ENCODE measurements at regions not wholly inside any gene's neighbourhood (a gene's known extent, or its start where the extent isn't known, plus 50 kb on each side); places are given as distances from the start of the nearest gene placed in this dataset.

DNA sequence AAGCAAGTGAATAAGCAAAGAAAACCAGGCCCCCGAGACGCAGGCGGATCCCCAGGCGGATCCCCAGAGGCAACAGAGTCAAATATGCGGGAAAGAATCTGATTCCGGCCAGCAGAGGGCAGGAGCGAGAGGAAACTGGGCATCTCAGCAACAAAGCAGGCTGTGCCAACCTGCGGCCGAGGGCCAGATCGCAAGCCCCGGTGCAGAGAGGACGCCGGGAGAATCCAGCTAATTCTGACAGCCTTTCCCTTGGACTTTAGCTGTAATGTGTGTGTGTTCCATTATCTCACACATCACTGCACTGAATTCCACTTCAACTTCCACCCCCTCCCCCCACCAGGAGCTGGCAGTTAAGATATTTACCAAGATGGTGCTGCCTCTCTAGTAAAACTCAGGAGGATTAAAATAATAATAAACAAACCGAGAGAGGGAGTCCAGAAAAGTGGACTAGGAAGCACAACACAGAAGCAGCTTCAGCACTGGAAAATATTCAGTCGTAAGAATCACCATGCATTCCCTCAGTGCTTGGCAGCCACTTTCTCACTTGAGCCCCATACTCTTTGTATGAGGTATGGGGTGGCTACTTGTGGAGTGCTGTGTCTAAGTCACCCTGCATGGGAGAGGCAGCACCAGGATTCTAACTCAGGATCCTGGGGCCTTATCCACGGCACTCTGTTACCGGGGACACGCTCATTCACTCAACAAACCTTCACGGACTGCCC is 66.2 kb upstream of the SNX9 start:
- ChIA-PET POLR2A (interaction anchor here (1.1 kb wide), 1 partner anchor 14 kb away, joined by 3 read pairs; no protein-coding TSS in a partner anchor), CTCF (interaction anchor here (0.6 to 3.6 kb wide), 24 partner anchors 13 to 335 kb away, joined by 3 to 47 read pairs (median 4); no protein-coding TSS in a partner anchor)
- peaks cover 18% of the 10 kb centered on the region for H3K27me3 Mint-ChIP-seq (ENCODE audit: low read depth)
- ATAC-seq = peak; percentile 92
- DNase-seq (ENCODE audit: low spot score) = peak; percentile 90
- no peak overlapping the region for H3K4me3 Mint-ChIP-seq
- peaks cover 32% of the 10 kb centered on the region for H3K9me3 Mint-ChIP-seq
- H3K4me1 Mint-ChIP-seq = peaks cover 56% of the 10 kb centered on the region
- H3K36me3 Mint-ChIP-seq = peaks cover 28% of the 10 kb centered on the region
- TF ChIP-seq, protein P1, sequence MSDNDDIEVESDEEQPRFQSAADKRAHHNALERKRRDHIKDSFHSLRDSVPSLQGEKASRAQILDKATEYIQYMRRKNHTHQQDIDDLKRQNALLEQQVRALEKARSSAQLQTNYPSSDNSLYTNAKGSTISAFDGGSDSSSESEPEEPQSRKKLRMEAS (CRISPR knock-in tag; IDR thresholded peaks at IDR 0.05) = no peak
- TF ChIP-seq CTCF (IDR thresholded peaks at IDR 0.05) (peak; percentile 73), TEAD4 (CRISPR knock-in tag; IDR thresholded peaks at IDR 0.05) (0 out of 2 replicates have a peak, but pooled peaks have one; percentile 50), TEAD1 (CRISPR knock-in tag; IDR thresholded peaks at IDR 0.05) (peak; percentile 83), GABPB1 (CRISPR knock-in tag; IDR thresholded peaks at IDR 0.05) (peak; percentile 40; the same call in 1 of the 2 replicates)
- no peak overlapping the region for H3K27ac Mint-ChIP-seq

GRCh38 chr6:157757430-157758403 is 65.3 kb upstream of the SNX9 start:
- Mint-ChIP-seq H3K4me3 (no peak overlapping the region), H3K9me3 (peaks cover 24% of the 10 kb centered on the region), H3K27me3 (ENCODE audit: low read depth) (peaks cover 18% of the 10 kb centered on the region), H3K4me1 (peaks cover 57% of the 10 kb centered on the region), H3K27ac (no peak overlapping the region), H3K36me3 (peaks cover 19% of the 10 kb centered on the region)
- ATAC-seq = no peak
- CTCF ChIA-PET = interaction anchor here (0.6 to 3.6 kb wide), 21 partner anchors 12 to 336 kb away, joined by 3 to 47 read pairs (median 4); no protein-coding TSS in a partner anchor
- POLR2A ChIA-PET = interaction anchor here (1.1 kb wide), 1 partner anchor 13 kb away, joined by 3 read pairs; no protein-coding TSS in a partner anchor
- no peak for DNase-seq (ENCODE audit: low spot score)
- no peak for TF ChIP-seq E2F1 (CRISPR knock-in tag; IDR thresholded peaks at IDR 0.05)
- TF ChIP-seq AR (CRISPR knock-in tag; IDR thresholded peaks at IDR 0.05) = no peak
- TF ChIP-seq ARID4B (CRISPR knock-in tag; IDR thresholded peaks at IDR 0.05; ENCODE audit: borderline replicate concordance) = no peak
- TF ChIP-seq ETV6 (CRISPR knock-in tag; IDR thresholded peaks at IDR 0.05) = no peak
- TF ChIP-seq, protein P2, sequence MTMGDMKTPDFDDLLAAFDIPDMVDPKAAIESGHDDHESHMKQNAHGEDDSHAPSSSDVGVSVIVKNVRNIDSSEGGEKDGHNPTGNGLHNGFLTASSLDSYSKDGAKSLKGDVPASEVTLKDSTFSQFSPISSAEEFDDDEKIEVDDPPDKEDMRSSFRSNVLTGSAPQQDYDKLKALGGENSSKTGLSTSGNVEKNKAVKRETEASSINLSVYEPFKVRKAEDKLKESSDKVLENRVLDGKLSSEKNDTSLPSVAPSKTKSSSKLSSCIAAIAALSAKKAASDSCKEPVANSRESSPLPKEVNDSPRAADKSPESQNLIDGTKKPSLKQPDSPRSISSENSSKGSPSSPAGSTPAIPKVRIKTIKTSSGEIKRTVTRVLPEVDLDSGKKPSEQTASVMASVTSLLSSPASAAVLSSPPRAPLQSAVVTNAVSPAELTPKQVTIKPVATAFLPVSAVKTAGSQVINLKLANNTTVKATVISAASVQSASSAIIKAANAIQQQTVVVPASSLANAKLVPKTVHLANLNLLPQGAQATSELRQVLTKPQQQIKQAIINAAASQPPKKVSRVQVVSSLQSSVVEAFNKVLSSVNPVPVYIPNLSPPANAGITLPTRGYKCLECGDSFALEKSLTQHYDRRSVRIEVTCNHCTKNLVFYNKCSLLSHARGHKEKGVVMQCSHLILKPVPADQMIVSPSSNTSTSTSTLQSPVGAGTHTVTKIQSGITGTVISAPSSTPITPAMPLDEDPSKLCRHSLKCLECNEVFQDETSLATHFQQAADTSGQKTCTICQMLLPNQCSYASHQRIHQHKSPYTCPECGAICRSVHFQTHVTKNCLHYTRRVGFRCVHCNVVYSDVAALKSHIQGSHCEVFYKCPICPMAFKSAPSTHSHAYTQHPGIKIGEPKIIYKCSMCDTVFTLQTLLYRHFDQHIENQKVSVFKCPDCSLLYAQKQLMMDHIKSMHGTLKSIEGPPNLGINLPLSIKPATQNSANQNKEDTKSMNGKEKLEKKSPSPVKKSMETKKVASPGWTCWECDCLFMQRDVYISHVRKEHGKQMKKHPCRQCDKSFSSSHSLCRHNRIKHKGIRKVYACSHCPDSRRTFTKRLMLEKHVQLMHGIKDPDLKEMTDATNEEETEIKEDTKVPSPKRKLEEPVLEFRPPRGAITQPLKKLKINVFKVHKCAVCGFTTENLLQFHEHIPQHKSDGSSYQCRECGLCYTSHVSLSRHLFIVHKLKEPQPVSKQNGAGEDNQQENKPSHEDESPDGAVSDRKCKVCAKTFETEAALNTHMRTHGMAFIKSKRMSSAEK (CRISPR knock-in tag; IDR thresholded peaks at IDR 0.05; ENCODE audit: borderline replicate concordance) = no peak
- no peak for TF ChIP-seq SOX15 (CRISPR knock-in tag; IDR thresholded peaks at IDR 0.05)
- TF ChIP-seq CTCF (IDR thresholded peaks at IDR 0.05) = no peak
- no peak for TF ChIP-seq ATF3 (CRISPR knock-in tag; conservative IDR thresholded peaks at IDR 0.05)
